ENCODE measurements at regions not wholly inside any gene's neighbourhood (a gene's known extent, or its start where the extent isn't known, plus 50 kb on each side); places are given as distances from the start of the nearest gene placed in this dataset.

- DNase-seq: no peak
These were observed 102.3 kb downstream of the BOD1L2 start for GRCh38 chr18:57249179-57249578.

GRCh38 chr18:57249883-57250282 is 102.5 kb upstream of the ST8SIA3 start:
- DNase-seq: no peak

- DNase-seq: no peak
These were observed 100.6 kb upstream of the ST8SIA3 start for GRCh38 chr18:57251747-57252146.

GRCh38 chr18:57253903-57254302 is 98.5 kb upstream of the ST8SIA3 start:
- no peak for DNase-seq

DNA sequence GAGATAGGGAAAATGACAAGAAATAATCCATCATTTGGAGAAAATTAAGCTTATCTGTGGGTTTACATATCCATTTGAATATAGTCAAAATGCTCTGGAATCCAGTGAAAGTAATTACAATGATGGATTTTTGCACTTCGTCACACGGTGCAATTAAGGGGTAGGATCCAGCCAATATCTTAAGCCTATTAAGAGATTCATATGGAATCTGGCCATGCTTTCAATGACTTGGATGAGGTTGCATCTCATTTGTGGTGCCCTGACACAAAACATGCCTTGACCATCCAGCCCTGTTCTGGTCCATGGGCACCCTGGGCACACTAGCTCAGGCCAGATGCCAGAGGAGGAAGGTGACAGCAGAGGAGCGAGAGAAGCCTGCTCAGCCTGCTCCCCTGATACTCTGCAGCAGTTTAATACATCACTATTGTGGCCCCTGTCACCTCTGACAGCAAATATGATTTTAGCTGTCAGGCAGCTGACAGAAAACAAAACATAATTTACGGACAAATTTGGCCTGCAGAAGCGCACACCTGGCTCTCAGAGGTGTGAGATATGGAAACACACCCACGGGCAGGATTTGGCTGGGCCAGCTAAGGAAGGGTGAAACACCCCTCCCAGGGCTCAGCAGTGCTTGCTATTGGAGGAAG is 94.1 kb upstream of the ST8SIA3 start:
- no peak for DNase-seq

- DNase-seq: no peak
These were observed 84.9 kb upstream of the ST8SIA3 start for GRCh38 chr18:57267368-57267925.

GRCh38 chr18:57269756-57270155 is 82.6 kb upstream of the ST8SIA3 start:
- DNase-seq: no peak

DNA sequence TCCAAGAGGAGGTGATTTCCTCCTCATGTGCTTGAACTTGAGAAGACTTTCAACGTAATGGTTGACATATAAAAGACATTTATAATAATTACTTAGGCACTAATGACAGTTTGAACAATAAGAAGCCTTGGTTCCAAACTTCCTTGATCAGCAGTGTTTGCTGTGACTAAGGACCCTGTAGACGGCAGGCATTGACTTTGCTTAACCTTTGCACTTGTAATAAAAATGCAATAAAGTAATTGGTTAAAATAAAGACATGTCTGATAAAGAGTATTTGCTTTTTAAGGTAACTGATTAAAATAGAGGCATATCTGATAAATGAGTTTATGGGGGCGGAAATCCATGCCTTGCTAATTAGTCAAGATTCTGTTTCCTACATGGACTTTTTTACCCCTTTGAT is 82.2 kb upstream of the ST8SIA3 start:
- DNase-seq: no peak

DNA sequence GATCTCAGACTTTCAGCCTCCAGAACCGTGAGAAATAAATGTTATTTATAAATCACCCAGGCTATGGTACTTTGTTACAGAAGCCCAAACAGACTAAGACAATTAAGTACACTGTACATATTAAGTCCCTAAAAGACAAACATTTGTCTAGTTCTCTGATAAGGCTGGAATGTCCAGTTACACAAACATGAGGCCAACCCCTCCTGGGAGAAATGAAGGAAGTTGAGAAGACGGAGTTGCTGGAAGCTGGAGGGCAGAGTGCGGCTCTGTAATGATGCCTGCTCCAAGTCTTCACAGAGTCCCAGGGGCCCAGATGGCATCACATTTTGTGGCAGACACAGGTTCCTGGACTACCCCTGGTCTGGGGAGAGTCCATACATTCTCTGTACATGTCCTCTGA is 79.2 kb upstream of the ST8SIA3 start:
- no peak for DNase-seq

DNA sequence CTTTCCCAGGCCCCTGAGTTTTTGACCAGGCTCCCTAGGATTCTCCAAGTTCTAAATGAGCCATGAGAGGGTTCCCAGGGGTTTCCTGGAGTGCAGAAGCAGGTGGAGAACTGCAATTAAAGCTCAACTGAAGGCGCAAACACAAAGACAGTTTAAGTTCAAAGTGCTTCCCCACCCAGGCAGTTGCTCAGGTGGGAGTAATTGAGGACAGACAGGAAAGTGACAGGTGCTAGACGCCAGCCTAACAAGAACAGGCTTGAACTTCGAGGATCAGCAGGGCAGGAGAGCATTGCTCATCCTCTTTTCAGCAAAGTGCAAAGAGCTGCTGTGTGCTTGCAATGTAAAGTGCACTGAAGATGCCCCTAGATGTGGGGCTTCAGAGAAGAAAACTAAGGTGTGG is 77.2 kb upstream of the ST8SIA3 start:
- DNase-seq: no peak

GRCh38 chr18:57276829-57277228 is 75.5 kb upstream of the ST8SIA3 start:
- no peak for DNase-seq

GRCh38 chr18:57278933-57279332 is 73.4 kb upstream of the ST8SIA3 start:
- DNase-seq: no peak

- DNase-seq: no peak
These were observed 70.8 kb upstream of the ST8SIA3 start for GRCh38 chr18:57281519-57281918.

DNA sequence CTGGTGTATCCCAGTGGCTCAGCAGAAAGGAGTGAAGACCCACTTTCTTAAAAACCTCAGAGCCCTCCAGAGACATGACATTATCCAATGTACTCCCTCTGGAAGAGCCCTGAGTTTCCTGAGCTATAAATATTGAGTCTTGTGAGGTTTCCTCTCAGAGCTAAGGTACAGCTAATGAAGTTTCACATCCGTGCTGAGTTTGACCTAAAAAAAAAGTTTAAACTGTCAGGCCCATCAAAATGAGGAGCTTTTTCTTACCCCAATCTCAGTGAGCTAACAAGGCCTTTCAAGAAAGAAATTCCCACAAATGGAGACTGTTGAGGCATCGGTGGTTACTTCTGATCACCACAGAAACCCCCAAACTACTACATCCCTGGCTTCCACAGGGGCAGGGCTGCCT is 65.4 kb upstream of the ST8SIA3 start:
- no peak for DNase-seq

GRCh38 chr18:57287766-57288165 is 64.6 kb upstream of the ST8SIA3 start:
- no peak for DNase-seq

DNA sequence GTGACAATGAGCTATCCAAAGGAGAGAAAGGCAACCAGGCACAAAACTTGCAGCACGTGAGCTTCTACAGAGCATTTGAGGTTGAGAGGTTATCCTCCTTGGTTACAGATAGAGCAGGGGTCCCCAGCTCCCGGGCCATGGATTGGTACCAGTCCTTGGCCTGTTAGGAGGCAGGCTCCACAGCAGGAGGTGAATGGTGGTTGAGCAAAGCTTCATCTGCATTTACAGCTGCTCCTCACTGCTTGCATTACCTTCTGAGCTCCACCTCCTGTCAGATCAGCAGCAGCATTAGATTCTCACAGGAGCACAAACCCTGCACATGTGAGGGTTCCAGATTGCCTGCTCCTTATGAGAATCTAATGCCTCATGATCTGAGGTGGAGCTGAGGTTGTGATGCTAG is 57.8 kb upstream of the ST8SIA3 start:
- no peak for DNase-seq

DNA sequence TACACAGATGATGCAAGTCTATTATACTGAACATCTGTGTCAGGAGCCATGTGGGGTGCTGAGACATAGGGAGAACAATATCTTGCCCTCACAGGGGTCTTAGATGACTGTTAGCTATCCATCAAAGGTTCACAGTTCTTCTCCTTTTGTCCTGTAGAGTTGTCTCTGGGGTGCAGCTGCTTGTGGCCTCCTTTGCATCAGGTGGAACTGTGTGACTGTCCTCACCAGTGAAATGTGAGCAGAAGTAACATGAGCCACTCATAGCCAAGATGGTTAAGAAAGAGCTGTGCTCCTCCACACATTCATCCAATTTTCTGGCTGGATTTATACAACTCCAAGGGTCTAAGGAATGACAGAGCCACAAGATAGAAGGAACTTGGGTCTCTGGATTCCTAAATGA is 56.0 kb upstream of the ST8SIA3 start:
- no peak for DNase-seq

DNA sequence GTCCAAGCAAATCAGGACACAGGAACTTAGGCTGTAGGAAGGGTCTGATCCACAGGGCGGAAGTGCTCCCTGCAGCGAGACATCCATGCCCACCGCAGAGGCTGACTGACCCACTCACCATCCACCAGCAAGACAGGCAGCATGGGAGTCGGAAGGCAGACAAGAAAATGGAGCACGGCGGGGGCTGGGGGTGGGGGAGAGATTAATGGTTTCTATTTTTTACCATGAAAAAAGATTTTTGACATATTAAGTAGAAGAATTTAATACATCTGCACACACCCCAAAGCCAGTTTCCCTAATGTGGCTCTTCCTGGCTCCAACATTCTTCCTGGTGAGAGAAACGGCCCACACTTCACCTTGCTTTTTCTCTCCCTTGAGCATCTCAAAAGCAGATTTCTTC is 55.1 kb upstream of the ST8SIA3 start:
- DNase-seq: no peak

DNA sequence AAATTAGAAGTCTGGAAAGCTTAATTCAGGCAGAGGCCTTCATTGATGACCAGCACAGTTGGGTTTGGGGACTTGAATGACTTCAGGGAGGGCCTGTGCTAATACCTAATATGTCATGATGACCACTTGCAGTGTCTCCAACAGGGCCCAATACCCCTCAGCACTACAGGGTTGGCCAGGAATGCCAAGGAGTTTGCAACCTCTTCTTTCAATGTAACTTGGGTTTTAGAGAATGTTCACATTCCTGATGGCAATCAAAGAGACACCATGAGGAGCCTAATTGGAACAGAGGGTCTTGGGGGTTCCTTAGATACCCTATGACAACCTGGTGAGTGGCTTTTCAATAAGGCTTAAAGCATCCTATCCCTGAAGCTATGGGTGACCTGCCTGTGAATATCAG is 52.4 kb upstream of the ST8SIA3 start:
- no peak for DNase-seq

DNA sequence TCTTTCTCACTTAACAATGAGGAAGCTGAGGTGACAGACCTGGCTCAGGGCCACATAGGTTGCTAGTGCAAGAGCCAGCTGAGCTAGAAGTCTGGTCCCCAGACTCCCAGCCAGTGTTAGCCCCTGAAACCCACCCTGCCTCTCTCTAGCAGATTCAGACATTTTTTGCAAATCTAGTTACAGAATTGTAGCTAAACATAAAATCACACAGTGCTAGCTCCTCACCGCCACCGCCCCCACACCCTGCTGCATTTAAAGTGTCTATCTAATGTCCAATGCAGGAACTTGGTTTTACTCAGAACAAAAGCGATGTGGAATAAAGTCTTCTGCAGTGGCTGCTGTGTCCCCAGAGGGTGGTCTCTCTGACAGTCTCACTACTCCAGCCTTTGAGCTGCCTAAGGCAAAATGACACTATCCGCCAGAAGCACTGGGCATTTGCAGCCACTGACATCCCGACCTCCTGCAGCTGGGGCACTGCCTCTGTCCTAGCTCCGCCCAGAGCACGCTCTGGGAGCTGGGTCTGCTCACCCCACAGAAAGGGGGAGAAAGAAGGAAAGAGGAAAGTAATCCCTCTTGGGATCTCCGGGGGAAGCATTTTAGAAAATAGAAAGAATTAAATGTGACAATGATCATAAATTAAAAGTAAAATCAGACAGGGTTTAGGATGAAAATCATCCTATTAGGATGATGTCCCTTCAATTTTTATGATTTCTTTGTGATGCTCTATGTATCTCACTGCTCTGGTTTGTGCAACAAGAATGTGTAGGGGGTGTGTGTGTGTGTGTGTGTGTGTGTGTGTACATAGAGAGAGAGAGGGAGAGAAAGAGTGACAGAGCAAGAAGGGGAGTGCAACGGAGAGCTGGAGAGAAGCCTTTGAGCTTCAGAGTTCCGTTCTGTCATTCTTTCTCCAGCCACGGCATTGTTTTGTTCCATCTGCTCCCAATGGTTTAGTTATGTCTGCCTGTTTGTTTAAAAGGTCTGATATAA is 50.5 kb upstream of the ST8SIA3 start:
- DNase-seq: no peak

All from HCEC 1CT (cell line).